ENCODE measurements at regions not wholly inside any gene's neighbourhood (a gene's known extent, or its start where the extent isn't known, plus 50 kb on each side); places are given as distances from the start of the nearest gene placed in this dataset.

DNA sequence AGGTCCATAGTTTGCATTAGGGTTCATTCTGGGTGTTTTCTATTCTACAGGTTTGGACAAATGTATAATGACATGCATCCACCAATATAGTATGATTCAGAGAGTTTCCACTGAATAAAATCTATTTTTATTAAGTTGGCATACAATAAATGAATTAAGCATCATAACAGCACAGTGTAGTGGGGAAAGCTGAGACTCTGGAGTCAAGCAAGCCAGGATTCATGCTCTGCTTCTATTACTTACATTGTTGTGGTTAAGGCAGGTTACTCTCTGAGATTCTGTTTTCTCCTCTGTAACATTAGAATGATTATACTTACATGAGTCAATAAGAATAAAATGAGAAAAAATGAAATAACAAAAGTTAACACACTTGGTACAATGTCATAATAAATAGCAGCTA is 131.3 kb downstream of the SLC30A10 start:
- Histone ChIP-seq H3K27me3 (no peaks in the 10 kb centered on the region), H3K27ac (no peak overlapping the region), H3K4me1 (peaks cover 0 to under 1% (median 0%) of the 10 kb centered on the region in 3 donors), H3K36me3 (no peaks in the 10 kb centered on the region), H3K9me3 (no peaks in the 10 kb centered on the region), H3K4me3 (no peak overlapping the region)
- ATAC-seq: no peak
- TF ChIP-seq POLR2A (IDR thresholded peaks at IDR 0.05) (no peak), POLR2AphosphoS5 (IDR thresholded peaks at IDR 0.05) (no peak), CTCF (IDR thresholded peaks at IDR 0.05) (no peak), EP300 (IDR thresholded peaks at IDR 0.05) (no peak)

DNA sequence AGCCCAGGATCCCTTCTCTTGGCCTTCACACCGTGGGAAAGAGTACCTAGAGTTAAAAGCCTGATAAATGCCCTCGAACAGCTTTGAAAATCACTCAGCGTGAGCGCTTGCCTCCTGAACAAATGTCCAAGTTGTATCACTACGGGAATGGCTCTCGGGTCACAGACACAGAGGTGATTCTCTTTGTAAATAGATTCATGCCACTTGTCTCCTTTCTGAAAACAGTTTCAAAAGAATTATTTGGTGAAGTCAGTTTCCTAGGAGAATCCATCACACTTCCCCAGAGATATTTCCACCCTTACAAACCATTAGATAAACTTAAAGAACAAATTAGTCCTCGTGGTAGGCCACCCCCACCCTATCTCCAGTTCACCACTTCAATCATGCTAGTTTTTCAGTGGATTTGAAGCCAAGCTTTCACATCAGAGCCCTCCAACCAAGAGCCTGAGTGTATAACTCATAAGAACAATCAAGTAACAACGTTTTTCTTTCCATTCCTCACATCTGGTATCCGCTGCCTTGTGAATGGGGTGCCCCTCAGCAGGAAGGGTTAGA is 132.9 kb downstream of the SLC30A10 start:
- 74 to 79% methylated on average over 3 to 9 of the region's 9 CpGs for WGBS, 2 donors (ENCODE audit: low coverage in 1 of 2)
- Histone ChIP-seq H3K9me3 (no peaks in the 10 kb centered on the region), H3K36me3 (no peaks in the 10 kb centered on the region), H3K4me3 (no peak overlapping the region), H3K27me3 (no peaks in the 10 kb centered on the region), H3K27ac (no peak overlapping the region), H3K4me1 (peaks cover 0 to 10% (median 0%) of the 10 kb centered on the region in 3 donors)
- no peak for ATAC-seq
- TF ChIP-seq EP300 (IDR thresholded peaks at IDR 0.05) (no peak), CTCF (IDR thresholded peaks at IDR 0.05) (no peak), POLR2AphosphoS5 (IDR thresholded peaks at IDR 0.05) (no peak), POLR2A (IDR thresholded peaks at IDR 0.05) (no peak)

DNA sequence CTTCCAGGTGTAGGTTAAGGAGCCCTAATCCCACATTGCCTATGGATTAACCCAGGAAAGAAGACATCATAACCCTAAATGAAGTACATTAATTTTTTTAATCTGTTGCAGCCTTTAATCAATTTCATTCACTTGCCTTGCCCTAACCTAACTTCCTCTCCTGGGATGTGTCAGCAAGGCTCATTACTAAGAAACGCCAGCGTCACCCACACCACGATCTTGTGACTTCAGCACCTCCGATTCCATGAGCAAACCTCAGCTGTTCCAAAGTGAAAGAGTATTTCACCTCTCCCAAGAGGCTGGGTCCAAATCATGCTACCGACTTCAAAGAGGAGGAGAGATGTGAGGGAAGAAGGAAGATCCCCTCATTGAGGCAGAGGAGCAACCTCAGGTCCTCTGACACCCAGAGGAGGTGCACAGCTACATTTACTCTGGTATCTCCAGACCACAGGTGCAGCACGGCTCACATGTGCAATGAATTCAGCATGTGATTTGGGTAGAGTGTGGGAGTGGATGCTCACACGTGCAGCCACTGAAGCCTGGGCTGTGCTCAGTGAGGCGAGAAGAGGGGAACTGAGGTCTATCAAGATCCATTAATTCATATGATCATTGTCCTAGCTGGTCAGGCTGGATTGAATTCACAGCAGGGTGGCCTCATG is 134.1 kb downstream of the SLC30A10 start:
- no peaks in the 10 kb centered on the region for H3K27me3 ChIP-seq
- no peak overlapping the region for H3K27ac ChIP-seq
- 79 to 89% methylated on average over 6 of the region's 8 CpGs for WGBS, 2 donors (ENCODE audit: low coverage in 1 of 2)
- no peaks in the 10 kb centered on the region for H3K9me3 ChIP-seq
- H3K4me1 ChIP-seq: peaks cover 0 to 10% (median 0%) of the 10 kb centered on the region in 3 donors
- no peak overlapping the region for H3K4me3 ChIP-seq
- no peak for ATAC-seq
- H3K36me3 ChIP-seq: no peaks in the 10 kb centered on the region
- no peak for TF ChIP-seq POLR2AphosphoS5 (IDR thresholded peaks at IDR 0.05)

- no peak for TF ChIP-seq CTCF (IDR thresholded peaks at IDR 0.05)
- no peak for TF ChIP-seq EP300 (IDR thresholded peaks at IDR 0.05)
- TF ChIP-seq POLR2AphosphoS5 (IDR thresholded peaks at IDR 0.05): no peak
- no peak for TF ChIP-seq POLR2A (IDR thresholded peaks at IDR 0.05)
- H3K36me3 ChIP-seq: no peaks in the 10 kb centered on the region
- no peaks in the 10 kb centered on the region for H3K9me3 ChIP-seq
- 28 to 34% methylated on average over 3 of the region's 3 CpGs for WGBS, 2 donors (ENCODE audit: low coverage in 1 of 2)
- H3K27ac ChIP-seq: no peak overlapping the region
- no peak overlapping the region for H3K4me3 ChIP-seq
- H3K4me1 ChIP-seq: peaks cover 0 to 10% (median 0%) of the 10 kb centered on the region in 3 donors
- H3K27me3 ChIP-seq: no peaks in the 10 kb centered on the region
- ATAC-seq: no peak
Observed at GRCh38 chr1:219792337-219793021, 135.9 kb downstream of the SLC30A10 start.

GRCh38 chr1:219791766-219792165 is 136.6 kb downstream of the SLC30A10 start:
- WGBS, 2 donors (ENCODE audit: low coverage in 1 of 2): 63 to 74% methylated on average over 2 of the region's 2 CpGs
- no peaks in the 10 kb centered on the region for H3K9me3 ChIP-seq
- ATAC-seq: no peak
- TF ChIP-seq POLR2AphosphoS5 (IDR thresholded peaks at IDR 0.05) (no peak), POLR2A (IDR thresholded peaks at IDR 0.05) (no peak), EP300 (IDR thresholded peaks at IDR 0.05) (no peak), CTCF (IDR thresholded peaks at IDR 0.05) (no peak)
- H3K4me3 ChIP-seq: no peak overlapping the region
- no peaks in the 10 kb centered on the region for H3K36me3 ChIP-seq
- H3K4me1 ChIP-seq: peaks cover 0 to 10% (median 0%) of the 10 kb centered on the region in 3 donors
- no peaks in the 10 kb centered on the region for H3K27me3 ChIP-seq
- H3K27ac ChIP-seq: no peak overlapping the region

All from gastroesophageal sphincter (tissue), 4 donors.